H1 (cell line): ENCODE measurements at regions not wholly inside any gene's neighbourhood (a gene's known extent, or its start where the extent isn't known, plus 50 kb on each side); places are given as distances from the start of the nearest gene placed in this dataset.

ENCODE experiments used
- CTCF ChIA-PET: fragments of 300-600 bp; sonication (Branson Sonifier 250); formaldehyde crosslinking; loops from one replicate; lab custom pipeline; 2021; ENCODE audit not compliant: partially characterized antibody; lab: Charles Lee
- POLR2A ChIA-PET: fragments of 300-600 bp; sonication (Branson Sonifier 250); formaldehyde crosslinking; loops from one replicate; lab custom pipeline; 2021; ENCODE audit warnings: inconsistent platforms; ENCODE audit not compliant: partially characterized antibody; lab: Charles Lee
- DNase-seq, 2 experiments: peaks; one replicate each; pipeline versions ENCODE4 v3.0.0 to v3.0.0-alpha.2; 2010 to 2022; ENCODE audit warnings: low spot score in 2 of 2, low read depth in 1 of 2, mixed read lengths in 1 of 2
- FAIRE-seq: peaks from 2 replicates; lab custom pipeline; 2011; peaks lifted over from hg19 to GRCh38; lab: Jason Lieb, UNC
- H2AFZ ChIP-seq: 2 replicates; pipeline ENCODE4 v1.8.1; 2012; ENCODE audit warnings: low read length, inconsistent platforms
- H2AK5ac ChIP-seq: 2 replicates; pipeline ENCODE4 v1.6.1; 2013; ENCODE audit warnings: low read depth, low read length
- H2BK120ac ChIP-seq: replicated peaks from 2 replicates; pipeline ENCODE3; 2013; ENCODE audit warnings: low read depth, low read length, inconsistent platforms
- H2BK12ac ChIP-seq: 2 replicates; pipeline ENCODE4 v1.6.1; 2013; ENCODE audit warnings: low read depth, low read length
- H2BK15ac ChIP-seq: 2 replicates; pipeline ENCODE4 v1.6.1; 2013; ENCODE audit warnings: low read length
- H2BK20ac ChIP-seq: 2 replicates; pipeline ENCODE4 v1.6.1; 2013; ENCODE audit warnings: low read length
- H2BK5ac ChIP-seq: 2 replicates; pipeline ENCODE4 v1.6.1; 2013; ENCODE audit warnings: low read depth, low read length
- H3K14ac ChIP-seq: 2 replicates; pipeline ENCODE4 v1.6.1; 2013; ENCODE audit warnings: inconsistent platforms; ENCODE audit not compliant: insufficient read length
- H3K18ac ChIP-seq: 2 replicates; pipeline ENCODE4 v1.6.1; 2013; ENCODE audit warnings: low read length; ENCODE audit errors: extremely low read depth
- H3K23ac ChIP-seq: 2 replicates; pipeline ENCODE4 v1.6.1; 2013; ENCODE audit warnings: inconsistent platforms; ENCODE audit not compliant: insufficient read length
- H3K23me2 ChIP-seq: 2 replicates; pipeline ENCODE4 v1.6.1; 2013; ENCODE audit warnings: low read depth, low read length
- H3K27ac ChIP-seq: 2 replicates; pipeline ENCODE4 v1.6.1; 2011; ENCODE audit warnings: low read depth, low read length, inconsistent platforms
- H3K27me3 ChIP-seq, 4 experiments: replicated peaks in 1 of 4; 1 replicate in 1 of 4; 2 replicates in 3 of 4; pipeline versions ENCODE4 v1.6.1 to v1.8.1; 2011 to 2013; ENCODE audit warnings: low read length in 3 of 4, mild to moderate bottlenecking in 3 of 4, inconsistent platforms in 2 of 4, mixed read lengths in 2 of 4, moderate library complexity in 1 of 4; ENCODE audit not compliant: control insufficient read depth in 3 of 4, insufficient read depth in 3 of 4; ENCODE audit errors: extremely low read depth in 1 of 4
- H3K36me3 ChIP-seq, 4 experiments: 2 replicates each; pipeline versions ENCODE4 v1.6.1 to v1.8.1; 2011 to 2013; ENCODE audit warnings: mild to moderate bottlenecking in 4 of 4, low read length in 3 of 4, moderate library complexity in 2 of 4, control low read depth in 1 of 4, inconsistent platforms in 1 of 4; ENCODE audit not compliant: insufficient read depth in 4 of 4, control insufficient read depth in 2 of 4
- H3K4ac ChIP-seq: replicated peaks from 2 replicates; pipeline ENCODE3; 2013; ENCODE audit warnings: low read length, low read depth, mixed read lengths, inconsistent platforms; ENCODE audit not compliant: insufficient read length
- H3K4me1 ChIP-seq, 4 experiments: replicated peaks in 1 of 4; 1 replicate in 1 of 4; 2 replicates in 3 of 4; pipeline versions ENCODE4 v1.6.1 to v1.8.1; 2011 to 2013; ENCODE audit warnings: low read length in 3 of 4, inconsistent platforms in 2 of 4, mixed read lengths in 1 of 4; ENCODE audit not compliant: insufficient read depth in 4 of 4, control insufficient read depth in 3 of 4
- H3K4me2 ChIP-seq, 2 experiments: 2 replicates each; pipeline versions ENCODE4 v1.6.1 to v1.8.1; 2011 to 2013; ENCODE audit warnings: low read depth in 2 of 2, low read length in 2 of 2, control low read depth in 1 of 2, inconsistent platforms in 1 of 2, mild to moderate bottlenecking in 1 of 2; ENCODE audit not compliant: insufficient read depth in 1 of 2
- H3K4me3 ChIP-seq, 4 experiments: fragments of 200-600, 300-600 bp in 1 of 4; sonication (generic), shearing (Covaris generic), sonication (Bioruptor Twin) in 1 of 4; 2 replicates each; pipeline versions ENCODE4 v1.5.1 to v1.8.1; 2011 to 2016; ENCODE audit warnings: low read length in 4 of 4, low read depth in 3 of 4, control low read depth in 2 of 4, inconsistent platforms in 2 of 4, mild to moderate bottlenecking in 2 of 4, mixed read lengths in 1 of 4, moderate library complexity in 1 of 4; ENCODE audit not compliant: insufficient read depth in 2 of 4; ENCODE audit errors: extremely low read depth in 1 of 4
- H3K56ac ChIP-seq: replicated peaks from 2 replicates; pipeline ENCODE3; 2013; ENCODE audit warnings: low read depth, mild to moderate bottlenecking, mixed read lengths, low read length, inconsistent platforms; ENCODE audit not compliant: insufficient read length
- H3K79me1 ChIP-seq: 2 replicates; pipeline ENCODE4 v1.6.1; 2013; ENCODE audit warnings: low read depth, low read length, control low read depth
- H3K79me2 ChIP-seq, 2 experiments: 2 replicates each; pipeline versions ENCODE4 v1.6.1 to v1.8.1; 2012 to 2013; ENCODE audit warnings: low read length in 2 of 2, mild to moderate bottlenecking in 2 of 2, inconsistent platforms in 1 of 2; ENCODE audit not compliant: insufficient read depth in 2 of 2, control insufficient read depth in 1 of 2
- H3K9ac ChIP-seq, 4 experiments: replicated peaks in 1 of 4; 1 replicate in 1 of 4; 2 replicates in 3 of 4; pipeline versions ENCODE4 v1.6.1 to v1.8.1; 2011 to 2013; ENCODE audit warnings: low read depth in 3 of 4, low read length in 3 of 4, control low read depth in 2 of 4, mild to moderate bottlenecking in 2 of 4, moderate library complexity in 2 of 4, inconsistent platforms in 1 of 4; ENCODE audit errors: extremely low read depth in 1 of 4
- H3K9me3 ChIP-seq, 2 experiments: 2 replicates each; pipeline versions ENCODE4 v1.6.1 to v1.8.1; 2012 to 2013; ENCODE audit warnings: mild to moderate bottlenecking in 2 of 2, moderate library complexity in 2 of 2, control low read depth in 1 of 2, inconsistent platforms in 1 of 2, low read depth in 1 of 2, low read length in 1 of 2, mixed read lengths in 1 of 2; ENCODE audit not compliant: insufficient read depth in 2 of 2
- H4K20me1 ChIP-seq, 2 experiments: replicated peaks in 1 of 2; 2 replicates each; pipeline versions ENCODE3 to v1.8.1; 2011 to 2013; ENCODE audit warnings: inconsistent platforms in 2 of 2, low read length in 2 of 2, mild to moderate bottlenecking in 1 of 2; ENCODE audit not compliant: insufficient read depth in 2 of 2, control insufficient read depth in 1 of 2
- H4K5ac ChIP-seq: 2 replicates; pipeline ENCODE4 v1.6.1; 2013; ENCODE audit warnings: low read length, low read depth, mixed read lengths, inconsistent platforms; ENCODE audit not compliant: insufficient read length
- H4K8ac ChIP-seq: 2 replicates; pipeline ENCODE4 v1.8.0; 2013; ENCODE audit warnings: mild to moderate bottlenecking, moderate library complexity, low read length, inconsistent platforms; ENCODE audit not compliant: insufficient read depth; ENCODE audit errors: extremely low read depth
- H4K91ac ChIP-seq: replicated peaks from 2 replicates; pipeline ENCODE3; 2013; ENCODE audit warnings: low read length, mixed read lengths, inconsistent platforms; ENCODE audit not compliant: insufficient read length
- BCL11A ChIP-seq, 2 experiments: IDR thresholded peaks; one replicate each; pipeline ENCODE4 v1.6.1; 2011; ENCODE audit warnings: low read depth in 2 of 2, low read length in 2 of 2, mild to moderate bottlenecking in 2 of 2
- EGR1 ChIP-seq: IDR thresholded peaks from 2 replicates; pipeline ENCODE4 v1.6.1; 2011; ENCODE audit warnings: low read depth, low read length, borderline replicate concordance
- EP300 ChIP-seq, 2 experiments: IDR thresholded peaks; 1 replicate in 1 of 2; 2 replicates in 1 of 2; pipeline ENCODE4 v1.6.1; 2011 to 2012; ENCODE audit warnings: low read depth in 2 of 2, low read length in 2 of 2, mild to moderate bottlenecking in 2 of 2, borderline replicate concordance in 1 of 2, inconsistent platforms in 1 of 2, moderate library complexity in 1 of 2
- FOSL1 ChIP-seq: IDR thresholded peaks from 2 replicates; pipeline ENCODE4 v1.6.1; 2011; ENCODE audit warnings: mild to moderate bottlenecking, low read depth, low read length, moderate library complexity; ENCODE audit not compliant: insufficient read depth
- GTF2F1 ChIP-seq: IDR thresholded peaks from 2 replicates; pipeline ENCODE4 v1.6.1; 2012; ENCODE audit warnings: low read depth, low read length, improper control_type of control experiment, borderline replicate concordance
- HDAC6 ChIP-seq: IDR thresholded peaks from one replicate; pipeline ENCODE4 v1.7.1; 2012; ENCODE audit warnings: low read depth, mild to moderate bottlenecking, inconsistent platforms, low read length, moderate library complexity
- RFX5 ChIP-seq: IDR thresholded peaks from 2 replicates; pipeline ENCODE4 v1.6.1; 2011; ENCODE audit warnings: low read depth, low read length, improper control_type of control experiment, borderline replicate concordance
- RXRA ChIP-seq: IDR thresholded peaks from 2 replicates; pipeline ENCODE4 v1.6.1; 2011; ENCODE audit warnings: low read depth, mild to moderate bottlenecking, low read length, moderate library complexity; ENCODE audit not compliant: insufficient read depth
- SIX5 ChIP-seq: IDR thresholded peaks from 2 replicates; pipeline ENCODE4 v1.6.1; 2011; ENCODE audit warnings: mild to moderate bottlenecking, low read depth, low read length
- SP2 ChIP-seq: IDR thresholded peaks from 2 replicates; pipeline ENCODE4 v1.6.1; 2012; ENCODE audit warnings: mild to moderate bottlenecking, low read length, inconsistent platforms
- WGBS, 2 experiments: shearing (Covaris generic) in 1 of 2; methylation state at CpG; one replicate each; pipeline versions ENCODE4 v1.1.6 to v1.1.7; 2013 to 2015; ENCODE audit warnings: low lambda C conversion rate in 2 of 2, mixed read lengths in 2 of 2, inconsistent platforms in 1 of 2, low coverage in 1 of 2, missing lambda C conversion rate in 1 of 2; ENCODE audit not compliant: insufficient replicate concordance in 2 of 2, insufficient coverage in 1 of 2, insufficient read length in 1 of 2; ENCODE audit errors: extremely low coverage in 1 of 2, missing lambda C conversion rate in 1 of 2; 5-methylcytosine and 5-hydroxymethylcytosine counted together

DNA sequence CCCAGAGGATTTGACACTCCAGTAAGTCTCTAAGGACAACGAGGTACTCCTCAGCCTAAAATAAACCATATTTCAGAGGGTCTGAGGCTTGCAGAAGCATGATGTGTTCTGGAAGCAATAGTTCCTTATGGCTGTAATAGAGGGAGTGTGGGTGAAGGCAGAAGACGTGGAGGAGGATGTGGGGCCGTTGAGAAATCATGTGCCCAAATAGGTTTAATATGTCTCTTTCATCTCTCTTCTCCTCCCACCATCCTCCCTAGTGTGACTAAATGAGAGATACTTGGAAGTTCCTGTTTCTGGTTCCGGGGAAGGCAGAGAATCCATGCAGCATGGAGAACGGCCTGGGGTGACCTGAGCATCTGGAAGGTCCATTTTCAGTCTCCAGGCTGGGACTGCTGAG is 174.0 kb upstream of the RSPO3 start:
- no peaks in the 10 kb centered on the region for H3K9me3 ChIP-seq
- no peak overlapping the region for H2AFZ ChIP-seq
- H4K91ac ChIP-seq = no peak overlapping the region
- no peak overlapping the region for H2AK5ac ChIP-seq
- no peak for DNase-seq
- H3K4me3 ChIP-seq = no peak overlapping the region
- no peak overlapping the region for H3K18ac ChIP-seq
- H3K14ac ChIP-seq = no peak overlapping the region
- no peaks in the 10 kb centered on the region for H3K79me2 ChIP-seq
- no peak overlapping the region for H3K56ac ChIP-seq
- no peaks in the 10 kb centered on the region for H3K79me1 ChIP-seq
- no peak overlapping the region for H4K5ac ChIP-seq
- no peaks in the 10 kb centered on the region for H3K23me2 ChIP-seq
- no peaks in the 10 kb centered on the region for H4K20me1 ChIP-seq
- ChIA-PET POLR2A (no interaction called here), CTCF (interaction anchor here (1.4 kb wide), 1 partner anchor 8 kb away, joined by 3 read pairs; no protein-coding TSS in a partner anchor)
- H2BK12ac ChIP-seq = no peak overlapping the region
- no peak overlapping the region for H3K9ac ChIP-seq
- H3K27me3 ChIP-seq = no peaks in the 10 kb centered on the region
- no peak overlapping the region for H3K23ac ChIP-seq
- H2BK120ac ChIP-seq = no peak overlapping the region
- no peak overlapping the region for H3K4ac ChIP-seq
- H4K8ac ChIP-seq = no peak overlapping the region
- no peak for FAIRE-seq
- WGBS, 2 experiments = 90% methylated on average over 5 of the region's 5 CpGs; no CpG with 5 or more reads in 1 of the 2 experiments
- no peak for TF ChIP-seq EP300 (IDR thresholded peaks at IDR 0.05; ENCODE audit: borderline replicate concordance in 1 of 2, low read depth in 2 of 2, low read length in 2 of 2)
- TF ChIP-seq GTF2F1 = no peak
- no peak for TF ChIP-seq RFX5
- no peak for TF ChIP-seq FOSL1
- no peak for TF ChIP-seq HDAC6
- TF ChIP-seq BCL11A (IDR thresholded peaks at IDR 0.05; ENCODE audit: low read depth in 2 of 2, low read length in 2 of 2) = no peak
- TF ChIP-seq RXRA = no peak
- TF ChIP-seq SP2 = no peak
- TF ChIP-seq EGR1 = no peak
- TF ChIP-seq SIX5 = no peak
- H3K4me2 ChIP-seq = no peak overlapping the region
- no peak overlapping the region for H3K27ac ChIP-seq
- no peak overlapping the region for H2BK15ac ChIP-seq
- no peaks in the 10 kb centered on the region for H3K36me3 ChIP-seq
- H2BK20ac ChIP-seq = no peak overlapping the region
- no peaks in the 10 kb centered on the region for H3K4me1 ChIP-seq
- no peak overlapping the region for H2BK5ac ChIP-seq
